H1 (cell line): ENCODE measurements at regions not wholly inside any gene's neighbourhood (a gene's known extent, or its start where the extent isn't known, plus 50 kb on each side); places are given as distances from the start of the nearest gene placed in this dataset.

Experiments
- CREB1 ChIP-seq: IDR thresholded peaks from 2 replicates; pipeline ENCODE4 v1.6.1; 2012; ENCODE audit warnings: inconsistent platforms
- EP300 ChIP-seq, 2 experiments: IDR thresholded peaks; 1 replicate in 1 of 2; 2 replicates in 1 of 2; pipeline ENCODE4 v1.6.1; 2011 to 2012; ENCODE audit warnings: low read depth in 2 of 2, low read length in 2 of 2, mild to moderate bottlenecking in 2 of 2, borderline replicate concordance in 1 of 2, inconsistent platforms in 1 of 2, moderate library complexity in 1 of 2
- HDAC2 ChIP-seq, 2 experiments: fragments of 300-600 bp in 1 of 2; sonication (generic) in 1 of 2; IDR thresholded peaks; 2 replicates each; pipeline ENCODE4 v1.6.1; 2011 to 2012; ENCODE audit warnings: low read depth in 2 of 2, low read length in 2 of 2, mild to moderate bottlenecking in 2 of 2, moderate library complexity in 2 of 2, borderline replicate concordance in 1 of 2, inconsistent platforms in 1 of 2
- KDM1A ChIP-seq: fragments of 200-600, 300-600 bp; sonication (generic); IDR thresholded peaks from 2 replicates; pipeline ENCODE4 v1.7.1; 2016; ENCODE audit warnings: mild to moderate bottlenecking, low read length, borderline replicate concordance
- RAD21 ChIP-seq, 2 experiments: IDR thresholded peaks in 1 of 2; conservative IDR thresholded peaks in 1 of 2; 2 replicates each; pipeline ENCODE4 v1.6.1; 2011; ENCODE audit warnings: low read depth in 2 of 2, low read length in 2 of 2, improper control_type of control experiment in 1 of 2, inconsistent platforms in 1 of 2, mild to moderate bottlenecking in 1 of 2, moderate library complexity in 1 of 2
- SIN3A ChIP-seq, 2 experiments: IDR thresholded peaks in 1 of 2; conservative IDR thresholded peaks in 1 of 2; 2 replicates each; pipeline ENCODE4 v1.6.1; 2011 to 2012; ENCODE audit warnings: low read length in 2 of 2, improper control_type of control experiment in 1 of 2, low read depth in 1 of 2, mild to moderate bottlenecking in 1 of 2
- SP1 ChIP-seq: IDR thresholded peaks from 2 replicates; pipeline ENCODE4 v1.6.1; 2011; ENCODE audit warnings: low read depth, low read length
- TBP ChIP-seq: IDR thresholded peaks from 2 replicates; pipeline ENCODE4 v1.6.1; 2011; ENCODE audit warnings: low read depth, low read length, improper control_type of control experiment
- TF ChIP-seq, protein P1 (sequence below): fragments of 300-600 bp; sonication (generic); IDR thresholded peaks from 2 replicates; pipeline ENCODE4 v1.7.1; 2012; ENCODE audit warnings: low read length, moderate library complexity, mild to moderate bottlenecking, inconsistent platforms; ENCODE audit not compliant: insufficient replicate concordance
- TF ChIP-seq, protein P2 (sequence below): IDR thresholded peaks from 2 replicates; pipeline ENCODE4 v1.6.1; 2012; ENCODE audit warnings: inconsistent platforms

DNA sequence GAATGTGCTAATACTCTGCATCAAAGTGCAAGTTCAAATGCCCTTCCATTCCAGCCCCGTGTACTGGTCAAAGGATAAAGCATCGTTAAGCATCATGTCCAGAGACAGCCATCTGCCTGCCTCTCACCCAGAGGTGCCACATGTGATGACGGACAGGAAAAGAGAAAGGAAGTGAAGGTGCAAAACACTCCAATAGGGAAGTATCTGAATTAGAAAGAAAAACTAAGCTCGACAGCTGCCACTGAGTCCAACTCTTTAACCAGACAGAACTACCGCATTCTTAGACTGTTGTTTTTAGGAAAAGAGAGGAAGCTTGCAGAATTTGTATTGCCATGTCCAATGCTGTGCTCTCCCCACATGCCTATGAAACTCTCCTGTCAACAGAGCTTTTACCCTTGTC is 465.0 kb upstream of the SOX5 start (continued):
- TF ChIP-seq, protein P1, sequence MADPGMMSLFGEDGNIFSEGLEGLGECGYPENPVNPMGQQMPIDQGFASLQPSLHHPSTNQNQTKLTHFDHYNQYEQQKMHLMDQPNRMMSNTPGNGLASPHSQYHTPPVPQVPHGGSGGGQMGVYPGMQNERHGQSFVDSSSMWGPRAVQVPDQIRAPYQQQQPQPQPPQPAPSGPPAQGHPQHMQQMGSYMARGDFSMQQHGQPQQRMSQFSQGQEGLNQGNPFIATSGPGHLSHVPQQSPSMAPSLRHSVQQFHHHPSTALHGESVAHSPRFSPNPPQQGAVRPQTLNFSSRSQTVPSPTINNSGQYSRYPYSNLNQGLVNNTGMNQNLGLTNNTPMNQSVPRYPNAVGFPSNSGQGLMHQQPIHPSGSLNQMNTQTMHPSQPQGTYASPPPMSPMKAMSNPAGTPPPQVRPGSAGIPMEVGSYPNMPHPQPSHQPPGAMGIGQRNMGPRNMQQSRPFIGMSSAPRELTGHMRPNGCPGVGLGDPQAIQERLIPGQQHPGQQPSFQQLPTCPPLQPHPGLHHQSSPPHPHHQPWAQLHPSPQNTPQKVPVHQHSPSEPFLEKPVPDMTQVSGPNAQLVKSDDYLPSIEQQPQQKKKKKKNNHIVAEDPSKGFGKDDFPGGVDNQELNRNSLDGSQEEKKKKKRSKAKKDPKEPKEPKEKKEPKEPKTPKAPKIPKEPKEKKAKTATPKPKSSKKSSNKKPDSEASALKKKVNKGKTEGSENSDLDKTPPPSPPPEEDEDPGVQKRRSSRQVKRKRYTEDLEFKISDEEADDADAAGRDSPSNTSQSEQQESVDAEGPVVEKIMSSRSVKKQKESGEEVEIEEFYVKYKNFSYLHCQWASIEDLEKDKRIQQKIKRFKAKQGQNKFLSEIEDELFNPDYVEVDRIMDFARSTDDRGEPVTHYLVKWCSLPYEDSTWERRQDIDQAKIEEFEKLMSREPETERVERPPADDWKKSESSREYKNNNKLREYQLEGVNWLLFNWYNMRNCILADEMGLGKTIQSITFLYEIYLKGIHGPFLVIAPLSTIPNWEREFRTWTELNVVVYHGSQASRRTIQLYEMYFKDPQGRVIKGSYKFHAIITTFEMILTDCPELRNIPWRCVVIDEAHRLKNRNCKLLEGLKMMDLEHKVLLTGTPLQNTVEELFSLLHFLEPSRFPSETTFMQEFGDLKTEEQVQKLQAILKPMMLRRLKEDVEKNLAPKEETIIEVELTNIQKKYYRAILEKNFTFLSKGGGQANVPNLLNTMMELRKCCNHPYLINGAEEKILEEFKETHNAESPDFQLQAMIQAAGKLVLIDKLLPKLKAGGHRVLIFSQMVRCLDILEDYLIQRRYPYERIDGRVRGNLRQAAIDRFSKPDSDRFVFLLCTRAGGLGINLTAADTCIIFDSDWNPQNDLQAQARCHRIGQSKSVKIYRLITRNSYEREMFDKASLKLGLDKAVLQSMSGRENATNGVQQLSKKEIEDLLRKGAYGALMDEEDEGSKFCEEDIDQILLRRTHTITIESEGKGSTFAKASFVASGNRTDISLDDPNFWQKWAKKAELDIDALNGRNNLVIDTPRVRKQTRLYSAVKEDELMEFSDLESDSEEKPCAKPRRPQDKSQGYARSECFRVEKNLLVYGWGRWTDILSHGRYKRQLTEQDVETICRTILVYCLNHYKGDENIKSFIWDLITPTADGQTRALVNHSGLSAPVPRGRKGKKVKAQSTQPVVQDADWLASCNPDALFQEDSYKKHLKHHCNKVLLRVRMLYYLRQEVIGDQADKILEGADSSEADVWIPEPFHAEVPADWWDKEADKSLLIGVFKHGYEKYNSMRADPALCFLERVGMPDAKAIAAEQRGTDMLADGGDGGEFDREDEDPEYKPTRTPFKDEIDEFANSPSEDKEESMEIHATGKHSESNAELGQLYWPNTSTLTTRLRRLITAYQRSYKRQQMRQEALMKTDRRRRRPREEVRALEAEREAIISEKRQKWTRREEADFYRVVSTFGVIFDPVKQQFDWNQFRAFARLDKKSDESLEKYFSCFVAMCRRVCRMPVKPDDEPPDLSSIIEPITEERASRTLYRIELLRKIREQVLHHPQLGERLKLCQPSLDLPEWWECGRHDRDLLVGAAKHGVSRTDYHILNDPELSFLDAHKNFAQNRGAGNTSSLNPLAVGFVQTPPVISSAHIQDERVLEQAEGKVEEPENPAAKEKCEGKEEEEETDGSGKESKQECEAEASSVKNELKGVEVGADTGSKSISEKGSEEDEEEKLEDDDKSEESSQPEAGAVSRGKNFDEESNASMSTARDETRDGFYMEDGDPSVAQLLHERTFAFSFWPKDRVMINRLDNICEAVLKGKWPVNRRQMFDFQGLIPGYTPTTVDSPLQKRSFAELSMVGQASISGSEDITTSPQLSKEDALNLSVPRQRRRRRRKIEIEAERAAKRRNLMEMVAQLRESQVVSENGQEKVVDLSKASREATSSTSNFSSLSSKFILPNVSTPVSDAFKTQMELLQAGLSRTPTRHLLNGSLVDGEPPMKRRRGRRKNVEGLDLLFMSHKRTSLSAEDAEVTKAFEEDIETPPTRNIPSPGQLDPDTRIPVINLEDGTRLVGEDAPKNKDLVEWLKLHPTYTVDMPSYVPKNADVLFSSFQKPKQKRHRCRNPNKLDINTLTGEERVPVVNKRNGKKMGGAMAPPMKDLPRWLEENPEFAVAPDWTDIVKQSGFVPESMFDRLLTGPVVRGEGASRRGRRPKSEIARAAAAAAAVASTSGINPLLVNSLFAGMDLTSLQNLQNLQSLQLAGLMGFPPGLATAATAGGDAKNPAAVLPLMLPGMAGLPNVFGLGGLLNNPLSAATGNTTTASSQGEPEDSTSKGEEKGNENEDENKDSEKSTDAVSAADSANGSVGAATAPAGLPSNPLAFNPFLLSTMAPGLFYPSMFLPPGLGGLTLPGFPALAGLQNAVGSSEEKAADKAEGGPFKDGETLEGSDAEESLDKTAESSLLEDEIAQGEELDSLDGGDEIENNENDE = no peak
- TF ChIP-seq, protein P2, sequence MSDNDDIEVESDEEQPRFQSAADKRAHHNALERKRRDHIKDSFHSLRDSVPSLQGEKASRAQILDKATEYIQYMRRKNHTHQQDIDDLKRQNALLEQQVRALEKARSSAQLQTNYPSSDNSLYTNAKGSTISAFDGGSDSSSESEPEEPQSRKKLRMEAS = no peak
- TF ChIP-seq KDM1A (no peak), CREB1 (no peak), RAD21 (IDR thresholded peaks at IDR 0.05 in 1 of 2, conservative IDR thresholded peaks at IDR 0.05 in 1 of 2; ENCODE audit: low read depth in 2 of 2, low read length in 2 of 2) (no peak), EP300 (IDR thresholded peaks at IDR 0.05; ENCODE audit: borderline replicate concordance in 1 of 2, low read depth in 2 of 2, low read length in 2 of 2) (no peak), SIN3A (conservative IDR thresholded peaks at IDR 0.05 in 1 of 2, IDR thresholded peaks at IDR 0.05 in 1 of 2; ENCODE audit: low read depth in 1 of 2, low read length in 2 of 2) (no peak), SP1 (no peak), TBP (no peak), HDAC2 (IDR thresholded peaks at IDR 0.05; ENCODE audit: borderline replicate concordance in 1 of 2, low read depth in 2 of 2, low read length in 2 of 2) (no peak)
- TF ChIP-seq, all 59 proteins: peak for 0
